ENCODE measurements at regions not wholly inside any gene's neighbourhood (a gene's known extent, or its start where the extent isn't known, plus 50 kb on each side); places are given as distances from the start of the nearest gene placed in this dataset.

DNA sequence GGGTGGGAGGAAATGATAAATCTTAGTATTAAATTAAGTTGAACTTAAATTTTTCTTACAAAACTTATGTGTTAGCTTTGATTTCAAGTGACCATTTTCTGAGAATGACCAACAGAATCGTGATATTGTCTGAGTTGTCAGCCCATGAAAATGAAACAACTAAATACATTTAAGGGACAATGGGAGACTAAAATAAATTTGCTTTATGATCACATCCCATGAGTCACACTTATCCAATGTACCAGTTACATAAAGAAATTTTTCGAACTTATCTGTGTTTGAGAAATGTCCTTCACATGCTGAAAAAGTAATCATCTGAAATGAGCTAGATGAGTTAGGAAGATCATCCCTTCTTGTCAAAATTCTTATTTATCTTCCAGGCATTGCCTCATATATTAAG lies 415.9 kb upstream of the SYT1 start:
- no peak for TF ChIP-seq CTCF (IDR thresholded peaks at IDR 0.05)
- TF ChIP-seq EP300 (IDR thresholded peaks at IDR 0.05), result no peak

All from suprapubic skin (tissue), 3 donors.